Suppressor macrophage treated with lipopolysaccharide for 4 hours (primary cell): ENCODE measurements at regions not wholly inside any gene's neighbourhood (a gene's known extent, or its start where the extent isn't known, plus 50 kb on each side); places are given as distances from the start of the nearest gene placed in this dataset.

Experiments used
- DNase-seq: peaks from one replicate; pipeline ENCODE4 v3.0.0-alpha.2; 2020

- no peak for DNase-seq
Measured at GRCh38 chr9:16347886-16348285, 522.6 kb downstream of the BNC2 start.

- no peak for DNase-seq
Measured at GRCh38 chr9:16348531-16348930, 521.9 kb downstream of the BNC2 start.

- DNase-seq: no peak
Measured at GRCh38 chr9:16352251-16352650, 518.2 kb downstream of the BNC2 start.

- no peak for DNase-seq
Measured at GRCh38 chr9:16352791-16353401, 517.6 kb downstream of the BNC2 start.

GRCh38 chr9:16356196-16356765, 514.2 kb downstream of the BNC2 start:
- no peak for DNase-seq

GRCh38 chr9:16357828-16358227, 512.6 kb downstream of the BNC2 start:
- DNase-seq: no peak

- DNase-seq: no peak
Measured at GRCh38 chr9:16358751-16359150, 511.7 kb downstream of the BNC2 start.
